Mucosa of descending colon (tissue), 3 donors: ENCODE measurements at regions not wholly inside any gene's neighbourhood (a gene's known extent, or its start where the extent isn't known, plus 50 kb on each side); places are given as distances from the start of the nearest gene placed in this dataset.

Experiments used
- ATAC-seq: fragments of 200-7000 bp; cut with Tn5 transposase; one replicate; pipeline ENCODE4 v1.9.1; 2020; ENCODE audit warnings: mild to moderate bottlenecking, moderate library complexity
- DNase-seq, 3 donors: peaks; one replicate each; pipeline ENCODE4 v3.0.0-alpha.2; 2020
- H3K36me3 ChIP-seq: fragments of 200-600 bp; one replicate; pipeline ENCODE4 v1.8.0; 2021; ENCODE audit warnings: low read depth, mild to moderate bottlenecking
- H3K4me1 ChIP-seq: fragments of 200-600 bp; one replicate; pipeline ENCODE4 v1.8.0; 2021; ENCODE audit warnings: low read depth, mild to moderate bottlenecking
- H3K4me3 ChIP-seq: fragments of 200-600 bp; one replicate; pipeline ENCODE4 v1.8.0; 2021; ENCODE audit warnings: mild to moderate bottlenecking
- H3K9me3 ChIP-seq: fragments of 200-600 bp; one replicate; pipeline ENCODE4 v1.8.0; 2021; ENCODE audit warnings: mild to moderate bottlenecking
- intact Hi-C, 2 donors: fragments of 100-400 bp; cut with DNase I in 1 of 2; cut with micrococcal nuclease in 1 of 2; formaldehyde crosslinking; loops; one replicate each; pipeline versions ENCODE4 v1.11.0 to v1.11.1; 2022; cut with DNase I, micrococcal nuclease
- TF ChIP-seq, protein P1 (sequence below): fragments of 200-600 bp; IDR thresholded peaks from one replicate; pipeline ENCODE4 v1.8.0; 2022; ENCODE audit warnings: antibody characterized with exemption, mild to moderate bottlenecking
- donor health status: DM: no; HTN: no; CAD: no; lungs with moderate emphysema.
- donor health status: DM: no; HTN: no; CAD: no.
- donor health status: DM: no; HTN: yes; CAD: no.

GRCh38 chr5:171573451-171574225, 154.2 kb downstream of the FGF18 start:
- Histone ChIP-seq H3K4me1 (no peaks in the 10 kb centered on the region), H3K36me3 (no peaks in the 10 kb centered on the region), H3K4me3 (no peak overlapping the region), H3K9me3 (peaks cover 4% of the 10 kb centered on the region)
- TF ChIP-seq, protein P1, sequence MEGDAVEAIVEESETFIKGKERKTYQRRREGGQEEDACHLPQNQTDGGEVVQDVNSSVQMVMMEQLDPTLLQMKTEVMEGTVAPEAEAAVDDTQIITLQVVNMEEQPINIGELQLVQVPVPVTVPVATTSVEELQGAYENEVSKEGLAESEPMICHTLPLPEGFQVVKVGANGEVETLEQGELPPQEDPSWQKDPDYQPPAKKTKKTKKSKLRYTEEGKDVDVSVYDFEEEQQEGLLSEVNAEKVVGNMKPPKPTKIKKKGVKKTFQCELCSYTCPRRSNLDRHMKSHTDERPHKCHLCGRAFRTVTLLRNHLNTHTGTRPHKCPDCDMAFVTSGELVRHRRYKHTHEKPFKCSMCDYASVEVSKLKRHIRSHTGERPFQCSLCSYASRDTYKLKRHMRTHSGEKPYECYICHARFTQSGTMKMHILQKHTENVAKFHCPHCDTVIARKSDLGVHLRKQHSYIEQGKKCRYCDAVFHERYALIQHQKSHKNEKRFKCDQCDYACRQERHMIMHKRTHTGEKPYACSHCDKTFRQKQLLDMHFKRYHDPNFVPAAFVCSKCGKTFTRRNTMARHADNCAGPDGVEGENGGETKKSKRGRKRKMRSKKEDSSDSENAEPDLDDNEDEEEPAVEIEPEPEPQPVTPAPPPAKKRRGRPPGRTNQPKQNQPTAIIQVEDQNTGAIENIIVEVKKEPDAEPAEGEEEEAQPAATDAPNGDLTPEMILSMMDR, result no peak
- DNase-seq, result no peak
- intact Hi-C loops, result no loop called here
- no peak for ATAC-seq

GRCh38 chr5:171574376-171574775, 154.9 kb downstream of the FGF18 start:
- Histone ChIP-seq H3K9me3 (peaks cover 2% of the 10 kb centered on the region), H3K4me1 (no peaks in the 10 kb centered on the region), H3K4me3 (no peak overlapping the region), H3K36me3 (no peaks in the 10 kb centered on the region)
- DNase-seq (no peak), ATAC-seq (no peak)
- intact Hi-C loops, result no loop called here
- TF ChIP-seq, protein P1, result no peak

DNA sequence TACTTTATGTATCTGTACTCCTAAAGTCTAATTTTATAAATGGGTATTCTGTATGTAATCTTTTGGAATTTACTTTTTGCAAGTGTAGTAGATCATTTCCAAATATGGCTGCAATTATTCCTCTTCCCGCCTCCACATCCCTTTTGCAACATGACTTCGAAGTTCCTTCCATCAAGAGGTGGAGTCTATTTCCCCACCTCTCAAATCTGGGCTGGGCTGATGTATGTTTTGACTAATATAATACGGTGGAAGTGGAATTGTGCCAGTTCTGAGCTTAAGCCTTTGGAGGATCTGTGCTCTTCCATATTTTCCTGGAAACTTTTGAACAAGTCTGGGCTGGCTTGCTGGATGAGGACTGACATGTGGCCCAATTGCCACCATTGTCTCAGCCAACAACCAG, 155.9 kb downstream of the FGF18 start:
- ATAC-seq, result no peak
- H3K36me3 ChIP-seq, result no peaks in the 10 kb centered on the region

GRCh38 chr5:171575808-171576207, 156.4 kb downstream of the FGF18 start:
- Histone ChIP-seq H3K4me1 (no peaks in the 10 kb centered on the region), H3K4me3 (no peak overlapping the region), H3K9me3 (no peaks in the 10 kb centered on the region), H3K36me3 (no peaks in the 10 kb centered on the region)
- ATAC-seq (no peak), DNase-seq (no peak)
- TF ChIP-seq, protein P1, result no peak
- intact Hi-C loops, result no loop called here

More for the DNA sequence above, 155.9 kb downstream of the FGF18 start:
- Histone ChIP-seq H3K4me1 (no peaks in the 10 kb centered on the region), H3K4me3 (no peak overlapping the region), H3K9me3 (no peaks in the 10 kb centered on the region)
- no peak for DNase-seq
- TF ChIP-seq, protein P1, result no peak
- intact Hi-C loops, result no loop called here

DNA sequence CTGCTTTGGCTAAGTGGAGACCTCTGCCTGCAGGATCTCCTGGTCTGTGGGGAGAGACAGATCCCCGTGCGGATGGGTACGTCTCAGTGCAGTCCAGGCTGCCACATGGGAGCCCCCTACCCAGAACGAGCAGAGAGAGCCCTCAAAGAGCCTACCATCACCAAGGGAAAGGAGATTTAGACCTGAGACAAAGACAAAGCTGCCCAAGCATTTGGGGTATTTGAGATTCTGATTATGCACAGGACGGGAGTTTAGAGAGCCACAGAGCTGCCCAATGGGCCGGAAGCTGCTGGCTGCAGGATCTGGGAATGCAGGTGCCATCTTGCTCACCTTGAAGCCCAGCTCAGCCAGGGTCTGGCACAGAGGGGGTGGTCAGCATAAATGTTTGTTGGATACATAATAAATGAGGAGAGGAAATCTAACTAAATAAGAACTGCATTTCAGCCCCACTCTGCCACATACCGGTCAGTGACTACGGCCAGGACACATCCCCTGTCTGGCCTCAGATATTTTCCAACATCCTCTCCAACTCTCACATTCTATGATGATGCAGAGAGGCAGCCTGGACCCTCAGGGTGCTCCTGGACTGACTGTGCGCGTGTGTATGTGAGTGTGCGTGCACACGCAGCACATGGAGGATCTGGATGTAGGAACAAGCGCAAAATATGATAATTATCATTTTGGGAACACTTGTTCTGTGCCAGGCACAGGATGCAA, 157.8 kb downstream of the FGF18 start:
- no peaks in the 10 kb centered on the region for H3K9me3 ChIP-seq
- H3K4me3 ChIP-seq, result no peak overlapping the region
- DNase-seq (no peak), ATAC-seq (no peak)
- H3K4me1 ChIP-seq, result no peaks in the 10 kb centered on the region
- TF ChIP-seq, protein P1, result no peak
- no peaks in the 10 kb centered on the region for H3K36me3 ChIP-seq
- intact Hi-C loops, result no loop called here
